ENCODE measurements at regions not wholly inside any gene's neighbourhood (a gene's known extent, or its start where the extent isn't known, plus 50 kb on each side); places are given as distances from the start of the nearest gene placed in this dataset.

DNA sequence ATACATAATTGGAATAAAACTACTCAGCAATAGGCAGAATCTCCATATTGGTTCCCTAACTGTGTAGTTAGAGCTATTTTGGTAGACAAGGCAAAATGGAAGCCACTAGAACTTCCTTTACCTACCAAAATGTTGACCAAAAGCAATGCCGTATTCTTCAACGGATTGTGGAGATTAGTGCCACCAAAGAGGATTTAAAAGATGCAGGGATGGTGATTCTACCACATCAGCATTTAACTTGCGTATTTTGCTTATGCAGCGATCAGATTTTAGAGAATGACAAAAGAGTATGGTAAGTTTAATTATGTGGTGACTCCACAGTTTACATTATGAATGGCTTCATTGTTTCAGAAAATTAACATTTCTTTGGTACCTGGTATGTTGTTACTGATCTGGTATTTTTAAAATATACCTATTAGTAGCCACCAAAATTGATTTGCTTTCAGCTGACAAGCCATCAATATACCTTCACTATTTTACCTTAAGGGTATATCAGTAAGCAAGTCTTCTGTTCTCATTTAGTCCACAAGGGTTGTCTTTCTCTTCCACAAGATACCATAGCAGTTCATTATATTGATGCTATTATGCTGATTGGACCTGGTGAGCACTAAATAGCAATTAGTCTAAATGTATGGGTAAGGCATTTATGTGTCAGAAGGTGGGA is 1910.7 kb upstream of the PRR20A start:
- TF ChIP-seq, protein P1, sequence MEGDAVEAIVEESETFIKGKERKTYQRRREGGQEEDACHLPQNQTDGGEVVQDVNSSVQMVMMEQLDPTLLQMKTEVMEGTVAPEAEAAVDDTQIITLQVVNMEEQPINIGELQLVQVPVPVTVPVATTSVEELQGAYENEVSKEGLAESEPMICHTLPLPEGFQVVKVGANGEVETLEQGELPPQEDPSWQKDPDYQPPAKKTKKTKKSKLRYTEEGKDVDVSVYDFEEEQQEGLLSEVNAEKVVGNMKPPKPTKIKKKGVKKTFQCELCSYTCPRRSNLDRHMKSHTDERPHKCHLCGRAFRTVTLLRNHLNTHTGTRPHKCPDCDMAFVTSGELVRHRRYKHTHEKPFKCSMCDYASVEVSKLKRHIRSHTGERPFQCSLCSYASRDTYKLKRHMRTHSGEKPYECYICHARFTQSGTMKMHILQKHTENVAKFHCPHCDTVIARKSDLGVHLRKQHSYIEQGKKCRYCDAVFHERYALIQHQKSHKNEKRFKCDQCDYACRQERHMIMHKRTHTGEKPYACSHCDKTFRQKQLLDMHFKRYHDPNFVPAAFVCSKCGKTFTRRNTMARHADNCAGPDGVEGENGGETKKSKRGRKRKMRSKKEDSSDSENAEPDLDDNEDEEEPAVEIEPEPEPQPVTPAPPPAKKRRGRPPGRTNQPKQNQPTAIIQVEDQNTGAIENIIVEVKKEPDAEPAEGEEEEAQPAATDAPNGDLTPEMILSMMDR (IDR thresholded peaks at IDR 0.05; ENCODE audit: poor library complexity) = no peak
- no peak for TF ChIP-seq EZH2 (IDR thresholded peaks at IDR 0.05; ENCODE audit: borderline replicate concordance)
- TF ChIP-seq EZH2phosphoT487 (IDR thresholded peaks at IDR 0.05; ENCODE audit: low read depth, severe bottlenecking, unreplicated experiment) = no peak

Measured in hepatocyte (in vitro differentiated cells).